H1 (cell line): ENCODE measurements at regions not wholly inside any gene's neighbourhood (a gene's known extent, or its start where the extent isn't known, plus 50 kb on each side); places are given as distances from the start of the nearest gene placed in this dataset.

Experiments used
- EZH2 ChIP-seq: fragments of 200-600 bp; sonication (generic); IDR thresholded peaks from 2 replicates; pipeline ENCODE4 v1.7.1; 2012; ENCODE audit warnings: low read depth, mild to moderate bottlenecking, moderate library complexity, low read length, inconsistent platforms; ENCODE audit not compliant: severe bottlenecking
- HDAC2 ChIP-seq, 2 experiments: fragments of 300-600 bp in 1 of 2; sonication (generic) in 1 of 2; IDR thresholded peaks; 2 replicates each; pipeline ENCODE4 v1.6.1; 2011 to 2012; ENCODE audit warnings: low read depth in 2 of 2, low read length in 2 of 2, mild to moderate bottlenecking in 2 of 2, moderate library complexity in 2 of 2, borderline replicate concordance in 1 of 2, inconsistent platforms in 1 of 2
- YY1 ChIP-seq: IDR thresholded peaks from 2 replicates; pipeline ENCODE4 v1.6.1; 2011; ENCODE audit warnings: low read depth, mild to moderate bottlenecking, low read length
- TF ChIP-seq, protein P1 (sequence below): IDR thresholded peaks from 2 replicates; pipeline ENCODE4 v1.6.1; 2012; ENCODE audit warnings: inconsistent platforms

DNA sequence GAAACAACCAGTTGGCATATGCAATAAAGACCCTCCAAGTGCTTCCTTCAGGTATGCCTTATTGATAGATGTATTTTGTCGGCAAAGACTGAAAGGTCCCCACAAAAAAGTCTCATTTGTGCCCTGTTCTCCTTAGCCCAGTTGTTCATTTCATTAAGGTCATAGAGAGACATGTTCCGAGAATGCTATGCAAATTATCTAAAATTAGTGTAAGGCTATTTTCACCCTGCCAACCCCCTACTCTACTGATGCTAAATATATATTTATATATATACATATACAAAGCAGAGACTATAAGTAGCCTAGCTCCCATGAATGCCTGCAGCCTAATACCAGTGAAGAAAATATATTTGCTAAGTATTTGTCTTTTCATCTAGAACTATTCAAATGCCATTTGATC lies 96.7 kb upstream of the ADO start:
- TF ChIP-seq EZH2 = no peak
- TF ChIP-seq YY1 = no peak
- TF ChIP-seq, protein P1, sequence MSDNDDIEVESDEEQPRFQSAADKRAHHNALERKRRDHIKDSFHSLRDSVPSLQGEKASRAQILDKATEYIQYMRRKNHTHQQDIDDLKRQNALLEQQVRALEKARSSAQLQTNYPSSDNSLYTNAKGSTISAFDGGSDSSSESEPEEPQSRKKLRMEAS = no peak
- TF ChIP-seq HDAC2 (IDR thresholded peaks at IDR 0.05; ENCODE audit: borderline replicate concordance in 1 of 2, low read depth in 2 of 2, low read length in 2 of 2) = no peak
